HG03135 (cell line): ENCODE measurements at regions not wholly inside any gene's neighbourhood (a gene's known extent, or its start where the extent isn't known, plus 50 kb on each side); places are given as distances from the start of the nearest gene placed in this dataset.

Experiments
- ATAC-seq: cut with Tn5 transposase; IDR thresholded peaks from one replicate; pipeline ENCODE4 v1.9.1; 2021; ENCODE audit warnings: mild to moderate bottlenecking, moderate library complexity; ENCODE audit not compliant: unreplicated experiment

DNA sequence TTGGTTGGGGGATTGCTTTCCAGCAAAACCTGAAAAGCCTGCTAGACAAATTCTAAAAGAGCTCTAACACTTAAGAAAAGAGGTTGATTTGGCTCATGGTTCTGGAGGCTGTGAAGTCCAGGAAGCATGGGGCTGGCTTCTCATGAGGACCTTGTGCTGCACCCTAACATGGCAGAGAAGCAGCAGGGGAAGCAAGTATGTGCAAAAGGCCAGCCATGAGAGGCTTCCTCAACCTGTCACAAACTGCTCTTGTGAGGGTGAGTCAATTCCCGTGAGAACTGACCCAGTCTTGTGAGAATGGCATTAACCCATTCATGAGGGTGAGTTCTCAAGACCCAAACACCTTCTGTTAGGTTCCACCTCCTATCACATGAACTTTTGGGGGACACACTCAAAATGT is 54.3 kb upstream of the IGFBP3 start:
- no peak for ATAC-seq

DNA sequence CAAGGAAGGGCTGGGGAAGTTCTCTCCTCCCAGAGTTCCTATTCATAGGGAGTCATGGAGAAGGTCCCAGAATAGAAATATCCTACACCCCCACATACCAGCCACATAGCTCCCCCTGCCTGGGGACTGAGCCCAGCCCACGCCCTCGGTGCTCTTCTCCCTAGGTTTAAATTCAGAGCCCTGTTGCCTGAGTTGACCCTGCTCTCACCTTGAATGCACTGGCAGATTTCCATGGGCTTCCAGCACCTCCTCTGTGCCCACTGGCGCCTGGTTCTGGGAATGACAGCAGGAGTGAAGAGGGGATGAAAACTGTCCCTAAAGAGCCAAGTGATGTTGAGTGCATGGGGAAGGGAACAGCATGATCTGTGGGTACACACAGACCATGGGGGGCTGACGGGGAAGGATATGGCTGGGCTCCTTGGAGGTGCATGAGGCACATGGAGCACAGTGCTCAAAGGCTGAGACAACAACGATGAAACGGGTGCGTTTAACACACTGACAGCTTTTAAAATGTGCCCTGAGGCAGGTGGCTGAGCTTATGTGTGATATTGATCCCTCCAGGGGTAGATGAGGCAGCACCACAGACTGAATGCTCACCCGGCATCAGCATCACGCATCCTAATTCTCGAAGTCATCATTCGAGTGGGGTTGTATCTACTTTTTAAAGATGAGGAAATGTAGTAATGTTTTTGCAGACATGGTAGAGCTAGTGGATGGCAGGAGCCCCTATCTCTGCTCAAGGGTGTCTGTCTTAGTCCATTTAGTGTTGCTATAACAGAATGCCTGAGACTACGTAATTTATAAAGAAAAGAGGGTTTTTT is 53.7 kb upstream of the IGFBP3 start:
- no peak for ATAC-seq

- no peak for ATAC-seq
These were observed 52.9 kb upstream of the IGFBP3 start for GRCh38 chr7:45973725-45974532.

DNA sequence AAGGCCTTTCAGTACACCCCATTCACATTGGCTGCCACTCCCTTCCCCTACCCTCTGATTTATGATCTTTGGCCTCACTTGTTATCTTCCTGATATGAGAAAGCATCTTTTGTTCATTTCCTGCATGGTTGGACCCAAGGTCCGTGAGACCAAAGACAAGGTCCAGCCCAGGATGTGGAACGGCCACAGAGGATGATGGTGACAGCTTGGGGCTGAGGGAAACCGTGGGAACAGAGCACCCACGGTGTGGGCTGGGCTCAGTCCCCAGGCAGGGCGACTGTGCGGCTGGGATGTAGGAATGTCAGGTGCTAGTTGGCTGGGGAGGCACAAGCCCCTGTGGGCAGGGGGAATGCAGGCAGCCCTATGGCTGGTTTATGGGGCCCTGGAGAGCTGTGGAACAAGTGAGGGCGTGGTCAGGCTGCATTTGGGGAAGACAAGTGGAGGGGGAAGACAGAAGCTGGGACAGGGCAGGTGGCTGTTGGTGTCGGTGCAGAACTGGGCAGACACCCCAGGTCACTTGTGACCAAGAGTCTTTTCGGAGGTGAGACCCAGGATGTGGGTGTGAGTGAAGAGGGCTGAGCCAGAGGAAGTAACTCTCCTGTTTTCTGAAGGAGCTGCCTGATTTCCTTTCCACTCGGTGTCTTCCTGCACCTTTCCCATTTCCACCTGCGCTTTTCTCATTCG is 51.7 kb upstream of the IGFBP3 start:
- no peak for ATAC-seq

- ATAC-seq = no peak
These were observed 50.6 kb upstream of the IGFBP3 start for GRCh38 chr7:45971661-45972175.

DNA sequence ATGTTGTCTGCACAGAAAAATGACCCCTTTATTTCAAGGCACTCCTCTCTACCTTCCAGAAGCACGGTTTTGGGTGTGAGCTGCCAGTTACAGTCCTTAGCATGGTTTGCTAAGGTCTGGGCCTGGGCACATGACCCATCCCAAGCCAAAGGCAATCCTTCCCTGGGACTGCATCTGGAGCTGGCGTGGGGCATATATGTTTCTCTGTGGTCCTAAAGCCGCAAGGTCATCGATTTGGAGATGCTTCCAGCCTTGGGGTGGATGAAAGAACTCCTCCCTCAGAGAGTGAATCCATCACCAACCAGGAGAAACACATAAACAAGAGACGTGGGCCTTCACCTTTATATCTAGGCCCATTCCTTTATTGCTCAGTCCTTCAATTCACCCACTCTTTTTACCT is 50.1 kb upstream of the IGFBP3 start:
- ATAC-seq = no peak
